GM21717 (cell line): ENCODE measurements at regions not wholly inside any gene's neighbourhood (a gene's known extent, or its start where the extent isn't known, plus 50 kb on each side); places are given as distances from the start of the nearest gene placed in this dataset.
"Not testable (repeated sequence)": the region's sequence is repeated elsewhere in the genome, so short reads cannot be mapped to it uniquely, and the experiment has no call there.

Source experiments
- ATAC-seq: cut with Tn5 transposase; IDR thresholded peaks from one replicate; pipeline ENCODE4 v1.9.1; 2021; ENCODE audit warnings: mild to moderate bottlenecking, moderate library complexity; ENCODE audit not compliant: unreplicated experiment

DNA sequence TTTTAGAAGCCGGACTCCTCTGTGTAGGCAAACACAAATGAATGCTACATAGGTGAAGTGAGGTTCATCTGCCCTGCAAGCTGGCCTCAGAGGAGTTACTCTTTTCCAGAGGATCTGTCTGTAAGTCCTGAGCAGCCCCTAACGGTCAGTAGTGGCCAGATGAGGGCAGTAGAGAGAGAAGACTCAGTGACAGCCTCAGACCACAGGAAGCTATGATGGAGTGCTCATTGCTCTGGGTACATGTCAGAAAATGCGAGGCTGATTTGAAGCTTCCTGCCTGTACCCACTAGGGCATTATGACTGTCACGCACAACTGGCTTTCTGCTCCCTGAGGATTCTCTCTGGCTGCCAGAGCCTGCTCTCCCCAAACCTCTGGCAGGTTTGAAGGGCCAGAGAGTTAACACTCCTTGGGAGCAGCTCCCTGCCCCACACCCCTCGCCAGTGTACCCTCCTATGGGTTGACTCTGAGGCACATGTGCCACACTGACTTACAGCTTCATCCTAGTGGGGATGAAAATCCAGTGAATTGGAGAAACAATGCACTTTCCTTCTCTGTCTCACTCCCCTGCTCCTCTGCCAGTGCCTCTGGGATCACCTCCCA, 141.5 kb downstream of the GABRG2 start:
- peak; percentile 97 for ATAC-seq

DNA sequence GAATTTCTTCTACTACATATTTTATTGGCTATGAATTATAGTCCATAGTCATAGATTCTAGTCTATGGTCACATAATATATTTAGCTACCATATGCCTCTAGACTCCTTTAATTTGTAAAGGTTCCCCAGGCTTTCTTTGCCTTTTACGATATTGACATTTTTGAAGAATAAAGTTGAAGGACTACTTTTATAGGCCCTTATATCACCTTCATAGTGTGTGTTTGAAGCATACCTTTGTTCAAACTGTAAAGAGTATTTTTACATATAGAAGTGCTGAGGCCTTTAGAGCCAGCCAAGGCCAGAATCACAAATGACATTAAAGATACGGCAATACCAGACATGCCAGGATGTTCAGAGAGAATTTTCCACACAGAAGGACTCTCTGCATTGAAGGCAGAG, 147.0 kb downstream of the GABRG2 start:
- no peak for ATAC-seq

GRCh38 chr5:162217037-162217436, 149.5 kb downstream of the GABRG2 start:
- ATAC-seq = no peak

- ATAC-seq = no peak
Measured at GRCh38 chr5:162221910-162222309, 154.3 kb downstream of the GABRG2 start.

DNA sequence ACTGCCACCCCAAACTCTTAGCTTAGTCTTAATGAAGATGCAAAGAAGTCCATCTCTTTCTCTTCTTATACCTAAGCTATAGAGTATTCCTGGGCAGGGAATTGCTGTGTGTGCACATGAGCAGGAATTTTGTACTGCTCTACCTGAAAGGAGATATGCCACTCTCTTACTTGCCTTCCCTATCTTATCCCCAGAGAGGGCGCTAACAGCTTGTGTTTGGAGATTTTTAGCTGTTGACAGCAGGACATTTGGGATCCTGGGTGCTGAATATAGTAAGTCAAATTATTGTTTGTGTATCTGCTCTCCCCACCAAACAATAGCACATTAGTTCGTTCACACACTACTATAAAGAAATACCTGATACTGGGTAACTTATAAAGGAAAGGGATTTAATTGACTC, 159.5 kb downstream of the GABRG2 start:
- no peak for ATAC-seq

- ATAC-seq = no peak
Measured at GRCh38 chr5:162230348-162230747, 162.8 kb downstream of the GABRG2 start.

GRCh38 chr5:162231522-162231921, 163.9 kb downstream of the GABRG2 start:
- no peak for ATAC-seq

DNA sequence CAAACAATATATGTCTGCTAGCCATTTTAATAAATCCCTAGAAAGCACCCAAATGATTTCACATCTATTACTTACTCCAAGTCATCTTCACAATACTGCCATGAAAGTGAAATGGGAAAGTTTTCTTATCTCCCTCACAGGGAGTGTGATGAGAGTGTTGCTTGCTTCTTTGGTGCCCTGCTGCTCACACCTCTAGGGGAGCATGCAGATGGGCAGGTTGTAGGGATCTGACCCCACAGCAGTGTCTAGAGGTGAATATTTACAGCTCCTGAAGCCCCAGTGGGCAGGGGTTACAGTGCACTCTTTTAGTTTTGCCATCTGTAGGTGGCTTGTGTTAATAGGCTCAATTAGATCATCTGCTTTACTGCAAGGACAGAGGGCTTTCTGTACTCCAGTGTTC, 173.2 kb downstream of the GABRG2 start:
- ATAC-seq = no peak

DNA sequence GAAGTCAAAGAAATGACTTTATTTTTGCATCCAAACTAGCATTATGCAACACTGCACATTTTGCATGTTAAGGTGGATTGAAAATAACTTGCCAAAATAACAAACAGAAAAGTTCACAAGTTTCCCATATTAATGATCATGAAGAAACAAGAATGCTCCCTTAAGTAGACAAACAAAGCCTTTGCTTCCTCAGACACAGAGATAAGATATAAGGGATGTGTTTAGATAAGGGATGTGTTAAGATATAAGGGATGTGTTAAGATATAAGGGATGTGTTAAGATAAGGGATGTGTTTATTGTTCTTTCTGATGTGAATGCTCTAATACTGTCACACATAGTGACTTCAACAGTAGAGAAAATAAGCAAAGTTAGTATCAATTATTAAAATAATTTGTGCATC, 174.8 kb downstream of the GABRG2 start:
- ATAC-seq = no peak

GRCh38 chr5:162243651-162244050, 176.1 kb downstream of the GABRG2 start:
- no peak for ATAC-seq

DNA sequence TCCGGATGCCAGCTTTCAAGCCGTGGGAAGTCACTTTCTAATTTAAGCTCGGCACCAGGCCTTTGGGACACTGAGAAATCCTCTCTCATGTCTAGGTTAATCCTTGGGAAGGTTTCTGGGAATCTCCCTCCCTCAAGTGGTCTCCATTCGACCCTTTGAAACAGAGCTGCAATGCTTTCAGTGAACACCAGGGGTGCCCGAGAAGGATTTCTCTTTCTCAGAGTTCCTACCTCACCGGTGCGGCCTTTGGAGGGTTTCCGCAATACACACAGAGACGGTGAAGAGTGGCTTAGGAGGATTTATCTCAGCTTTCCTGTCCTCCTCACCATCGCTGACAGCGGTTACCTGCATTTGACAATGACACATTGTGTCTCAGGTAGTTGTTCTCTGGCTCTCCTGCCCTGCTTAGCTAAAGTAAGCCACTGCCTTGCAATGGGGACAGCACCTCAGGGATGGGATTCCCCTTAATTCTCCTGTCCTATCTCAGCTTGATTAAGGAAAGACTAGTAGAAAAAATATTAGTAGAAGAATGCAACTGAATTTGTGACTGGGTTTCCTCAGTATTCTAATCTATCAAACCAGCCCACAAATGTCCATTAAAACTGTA, 180.6 kb downstream of the GABRG2 start:
- ATAC-seq = peak; percentile 61

DNA sequence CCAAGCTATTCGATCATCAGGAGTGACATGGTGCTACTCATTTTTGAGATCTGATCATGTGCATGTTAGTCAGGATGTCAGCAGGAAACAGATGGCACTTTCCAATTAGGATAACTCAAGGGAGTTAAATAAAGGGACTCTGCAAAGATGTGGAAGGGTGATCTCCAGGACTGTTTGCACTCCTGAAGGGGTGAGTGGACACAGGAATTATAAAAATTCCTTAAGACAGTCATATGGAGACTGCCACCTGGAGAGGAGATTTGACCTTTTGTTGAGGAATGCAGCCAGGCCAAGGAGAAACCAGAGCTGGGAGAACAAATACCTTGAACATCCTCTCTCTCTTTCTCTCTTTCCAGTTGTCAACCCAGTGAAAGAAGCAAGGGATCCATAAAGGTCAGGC, 189.1 kb downstream of the GABRG2 start:
- no peak for ATAC-seq

DNA sequence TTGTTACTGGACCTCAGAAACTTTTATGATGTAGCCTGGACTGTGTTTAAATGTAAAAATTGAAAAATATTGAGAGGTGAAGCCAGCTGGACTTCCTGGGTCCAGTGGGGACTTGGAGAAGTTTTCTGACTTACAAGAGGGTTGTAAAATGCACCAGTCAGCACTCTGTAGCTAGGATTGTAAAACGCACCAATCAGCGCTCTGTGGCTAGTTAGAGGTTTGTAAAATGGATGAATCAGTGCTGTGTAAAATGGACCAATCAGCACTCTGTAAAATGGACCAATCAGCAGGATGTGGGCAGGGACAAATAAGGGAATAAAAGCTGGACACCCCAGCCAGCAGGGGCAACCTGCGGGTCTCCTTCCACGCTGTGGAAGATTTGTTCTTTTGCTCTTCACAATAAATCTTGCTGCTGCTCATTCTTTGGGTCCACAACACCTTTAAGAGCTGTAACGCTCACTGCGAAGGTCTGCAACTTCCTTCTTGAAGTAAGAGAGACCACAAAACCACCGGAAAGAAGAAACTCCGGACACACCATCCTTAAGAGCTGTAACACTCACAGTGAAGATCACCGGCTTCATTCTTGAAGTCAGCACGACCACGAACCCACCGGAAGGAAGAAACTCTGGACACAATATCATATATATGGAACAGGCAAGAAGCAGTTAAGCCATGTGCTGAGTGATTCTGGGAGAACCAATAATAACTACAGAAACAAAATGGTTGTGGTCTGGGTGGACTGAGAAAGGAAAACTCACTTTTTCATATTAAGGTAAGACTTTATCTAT, 201.3 kb downstream of the GABRG2 start:
- ATAC-seq = no peak

DNA sequence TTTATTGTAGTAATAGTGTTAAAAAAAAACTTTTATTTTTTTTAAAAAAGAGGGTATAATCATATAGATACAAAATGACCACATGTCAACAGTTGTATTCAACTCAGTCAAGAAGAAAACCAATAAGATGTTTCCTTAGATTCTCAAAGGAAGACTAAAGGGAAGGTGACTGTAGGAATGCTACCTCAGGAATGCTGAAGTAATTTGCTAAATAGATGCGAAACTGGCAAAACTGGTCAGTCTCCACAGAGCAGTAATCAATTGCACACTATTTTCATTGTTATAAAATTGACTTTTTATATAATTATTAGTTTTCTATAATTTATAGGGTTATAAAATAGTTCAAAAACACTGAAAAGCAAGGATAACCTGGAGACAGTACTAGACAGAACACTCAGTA, 204.8 kb downstream of the GABRG2 start:
- no peak for ATAC-seq

DNA sequence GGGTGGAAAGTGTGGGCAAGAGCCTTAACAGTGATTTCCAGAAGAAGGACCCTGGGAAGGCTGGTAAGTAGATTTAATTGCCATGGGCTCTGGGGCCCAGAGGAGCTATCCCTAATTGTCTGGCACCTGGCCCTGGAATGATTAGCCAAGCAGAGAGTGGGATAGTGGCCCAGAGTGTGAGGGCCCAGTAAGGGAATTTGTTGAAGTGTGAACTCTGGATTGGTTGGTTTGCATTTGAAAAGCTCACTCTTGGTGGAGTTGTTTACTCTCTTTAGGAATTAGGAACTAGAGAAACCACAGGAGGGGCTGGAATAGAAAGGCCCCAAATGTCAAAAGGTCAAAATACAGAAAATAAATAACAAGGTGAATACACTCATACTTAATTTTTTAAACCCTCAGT, 207.1 kb downstream of the GABRG2 start:
- no peak for ATAC-seq

DNA sequence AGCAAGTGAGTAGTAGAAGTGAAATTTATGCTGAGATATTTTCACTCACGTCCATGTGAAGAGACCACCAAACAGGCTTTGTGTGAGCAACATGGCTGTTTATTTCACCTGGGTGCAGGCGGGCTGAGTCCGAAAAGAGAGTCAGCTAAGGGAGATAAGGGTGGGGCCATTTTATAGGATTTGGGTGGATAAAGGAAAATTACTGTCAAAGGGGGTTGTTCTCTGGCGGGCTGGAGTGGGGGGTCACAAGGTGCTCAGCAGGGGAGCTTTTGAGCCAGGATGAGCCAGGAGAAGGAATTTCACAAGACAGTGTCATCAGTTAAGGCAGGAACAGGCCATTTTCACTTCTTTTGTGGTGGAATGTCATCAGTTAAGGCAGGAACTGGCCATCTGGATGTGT, 207.8 kb downstream of the GABRG2 start:
- not testable (repeated sequence) for ATAC-seq

DNA sequence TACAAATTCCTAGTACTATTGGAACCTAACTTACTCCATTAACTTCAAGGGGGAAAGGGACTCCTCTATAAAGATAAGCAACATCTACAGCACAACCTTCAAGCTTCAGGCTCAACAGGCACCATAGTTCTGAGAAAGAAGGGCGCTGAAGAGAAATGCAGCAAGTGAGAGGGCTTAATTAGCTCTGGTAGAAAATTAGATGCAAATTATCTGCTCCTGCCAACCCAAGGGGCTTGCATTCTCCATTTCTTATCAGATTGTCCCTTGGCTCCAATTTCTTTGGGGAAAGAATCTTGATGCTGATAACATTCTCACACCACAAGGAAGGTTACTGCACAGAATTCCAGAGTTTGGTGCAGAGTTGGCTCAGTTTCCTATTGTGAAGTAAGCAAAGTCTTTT, 214.6 kb downstream of the GABRG2 start:
- ATAC-seq = no peak

DNA sequence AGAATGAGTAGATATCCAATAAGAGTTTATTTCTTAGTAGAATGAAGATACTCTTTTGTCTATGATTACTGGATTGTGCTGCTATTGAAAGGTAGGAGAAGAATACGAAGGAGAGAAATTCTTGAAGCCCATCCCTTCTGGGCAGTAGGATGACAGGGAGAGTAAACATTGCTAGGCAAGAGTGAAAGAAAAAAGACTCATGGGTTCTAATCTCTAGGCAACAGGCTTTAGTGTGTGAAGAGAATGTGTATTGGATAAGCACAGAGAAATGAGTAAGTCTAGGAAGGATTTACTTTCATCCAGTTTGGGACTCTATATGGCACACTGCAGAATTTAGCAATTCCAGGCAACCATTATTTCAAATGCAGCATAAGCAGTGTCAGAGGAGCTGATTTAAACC, 216.0 kb downstream of the GABRG2 start:
- ATAC-seq = no peak

GRCh38 chr5:162288647-162289296, 221.2 kb downstream of the GABRG2 start:
- ATAC-seq = no peak

GRCh38 chr5:162289489-162289888, 221.9 kb downstream of the GABRG2 start:
- no peak for ATAC-seq

- ATAC-seq = no peak
Measured at GRCh38 chr5:162299793-162300192, 232.2 kb downstream of the GABRG2 start.

DNA sequence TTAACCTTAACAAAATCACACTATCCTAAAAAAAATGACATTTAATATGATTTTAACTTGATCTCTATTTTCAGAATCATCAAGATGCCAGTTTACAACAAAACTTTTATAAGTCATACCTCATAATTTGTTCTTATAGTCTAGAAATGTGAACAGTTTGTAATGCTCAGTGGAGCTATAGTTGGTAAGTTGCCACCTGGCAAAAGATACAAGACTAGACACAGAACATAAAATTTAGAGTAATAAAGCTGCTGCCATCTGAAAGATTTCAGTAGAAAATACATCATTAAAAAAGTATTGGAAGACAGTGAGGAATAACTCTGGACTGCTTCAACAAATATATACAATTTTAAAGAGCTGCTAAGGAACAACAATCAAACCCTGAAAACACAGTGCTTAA, 233.8 kb downstream of the GABRG2 start:
- no peak for ATAC-seq
